ENCODE measurements at regions not wholly inside any gene's neighbourhood (a gene's known extent, or its start where the extent isn't known, plus 50 kb on each side); places are given as distances from the start of the nearest gene placed in this dataset.

DNA sequence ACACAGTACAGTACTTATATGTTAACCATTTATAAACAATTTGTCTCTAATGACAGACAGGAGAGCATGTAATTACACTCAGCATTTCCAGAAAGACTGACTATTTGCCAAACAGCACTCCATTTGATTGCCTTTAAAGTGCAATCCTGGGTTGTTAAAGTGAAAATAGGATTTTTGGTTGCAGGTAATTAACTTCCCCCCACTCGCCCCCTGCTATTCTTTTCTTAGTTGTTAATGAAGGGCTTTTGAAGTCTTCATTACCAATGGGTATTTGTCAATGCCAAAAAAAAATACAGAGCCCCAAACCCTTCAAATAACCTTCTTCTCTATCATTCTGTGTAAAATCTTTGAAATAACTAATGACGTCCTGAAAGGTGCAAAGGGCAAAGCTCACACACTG lies 825.6 kb downstream of the STPG2 start:
- TF ChIP-seq CTCF (IDR thresholded peaks at IDR 0.05) (no peak), EZH2 (IDR thresholded peaks at IDR 0.05; ENCODE audit: borderline replicate concordance, insufficient read depth, low read depth, low read length, poor library complexity, severe bottlenecking) (no peak)
